Common myeloid progenitor, CD34-positive (primary cell): ENCODE measurements at regions not wholly inside any gene's neighbourhood (a gene's known extent, or its start where the extent isn't known, plus 50 kb on each side); places are given as distances from the start of the nearest gene placed in this dataset.
A peak's percentile ranks its signal among the peaks of the same experiment; 100 is the strongest.
"Not testable (repeated sequence)": the region's sequence is repeated elsewhere in the genome, so short reads cannot be mapped to it uniquely, and the experiment has no call there.

Source experiments
- CTCF ChIA-PET: fragments of 350-600 bp; sonication (Branson Sonifier 250); formaldehyde crosslinking; loops from one replicate; lab custom pipeline; 2021; ENCODE audit warnings: antibody characterized with exemption; lab: Charles Lee
- POLR2A ChIA-PET: fragments of 350-600 bp; sonication (Branson Sonifier 250); formaldehyde crosslinking; loops from one replicate; lab custom pipeline; 2021; ENCODE audit warnings: antibody characterized with exemption; lab: Charles Lee
- DNase-seq, 3 donors: peaks; one replicate each; pipeline versions ENCODE4 v3.0.0 to v3.0.0-alpha.2; 2013
- H3K27ac ChIP-seq, 2 experiments: 1 replicate in 1 of 2; 2 replicates in 1 of 2; pipeline ENCODE4 v1.7.0; 2013; ENCODE audit warnings: inconsistent platforms in 2 of 2, low read length in 2 of 2, mild to moderate bottlenecking in 2 of 2, low read depth in 1 of 2, moderate library complexity in 1 of 2; ENCODE audit not compliant: severe bottlenecking in 2 of 2, insufficient read depth in 1 of 2, poor library complexity in 1 of 2
- H3K27me3 ChIP-seq, 5 experiments: replicated peaks in 2 of 5; 1 replicate in 3 of 5; 2 replicates in 2 of 5; pipeline versions ENCODE4 v1.6.1 to v1.7.0; 2013; ENCODE audit warnings: low read length in 4 of 5, mild to moderate bottlenecking in 2 of 5, moderate library complexity in 2 of 5, inconsistent platforms in 1 of 5; ENCODE audit not compliant: insufficient read depth in 5 of 5, control insufficient read depth in 4 of 5
- H3K36me3 ChIP-seq, 4 experiments: 1 replicate in 2 of 4; 2 replicates in 2 of 4; pipeline versions ENCODE4 v1.6.1 to v1.7.0; 2013; ENCODE audit warnings: low read length in 3 of 4, control low read depth in 1 of 4, mild to moderate bottlenecking in 1 of 4; ENCODE audit not compliant: control insufficient read depth in 4 of 4, insufficient read depth in 4 of 4
- H3K4me1 ChIP-seq, 4 experiments: 1 replicate in 3 of 4; 2 replicates in 1 of 4; pipeline versions ENCODE4 v1.6.1 to v1.7.1; 2013; ENCODE audit warnings: low read length in 3 of 4, mild to moderate bottlenecking in 3 of 4, control low read depth in 1 of 4, inconsistent platforms in 1 of 4, moderate library complexity in 1 of 4; ENCODE audit not compliant: control insufficient read depth in 4 of 4, insufficient read depth in 4 of 4; ENCODE audit errors: control extremely low read depth in 1 of 4
- H3K4me3 ChIP-seq, 7 experiments: 1 replicate in 4 of 7; 2 replicates in 3 of 7; pipeline versions ENCODE4 v1.5.1 to v1.7.0; 2013; ENCODE audit warnings: mild to moderate bottlenecking in 7 of 7, low read length in 6 of 7, moderate library complexity in 6 of 7, inconsistent platforms in 2 of 7, low read depth in 2 of 7, control low read depth in 1 of 7; ENCODE audit not compliant: insufficient read depth in 4 of 7, control insufficient read depth in 1 of 7; ENCODE audit errors: extremely low read depth in 1 of 7
- H3K9me3 ChIP-seq, 5 experiments: 1 replicate in 4 of 5; 2 replicates in 1 of 5; pipeline versions ENCODE4 v1.6.1 to v1.7.1; 2013; ENCODE audit warnings: low read length in 4 of 5, mild to moderate bottlenecking in 2 of 5, inconsistent platforms in 1 of 5, low read depth in 1 of 5, moderate library complexity in 1 of 5; ENCODE audit not compliant: control insufficient read depth in 4 of 5, insufficient read depth in 2 of 5; ENCODE audit errors: control extremely low read depth in 1 of 5
- WGBS: methylation state at CpG from one replicate; pipeline ENCODE4 v1.1.5; 2013; ENCODE audit not compliant: insufficient coverage; 5-methylcytosine and 5-hydroxymethylcytosine counted together

DNA sequence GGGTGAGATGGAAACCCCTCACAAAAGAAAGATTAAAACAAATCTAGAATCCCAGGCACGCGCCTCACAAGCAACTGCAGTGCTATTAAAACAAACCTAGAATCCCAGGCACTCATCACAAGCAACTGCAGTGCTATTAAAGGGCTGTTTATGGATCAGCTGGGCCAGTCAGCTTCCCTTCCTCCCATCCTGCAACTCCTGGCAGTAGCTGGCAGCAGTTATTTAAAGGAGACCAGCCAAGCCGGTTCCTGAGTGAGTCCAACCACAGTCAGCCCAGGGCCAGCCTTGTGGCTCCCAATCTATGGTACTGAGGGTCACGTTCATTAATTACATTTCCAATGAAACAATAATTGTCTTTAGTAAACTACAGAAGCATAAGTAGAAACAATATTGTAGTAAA, 1673.5 kb downstream of the SPATA31A7 start:
- H3K9me3 ChIP-seq, H3K4me3 ChIP-seq, POLR2A ChIA-PET, H3K27ac ChIP-seq, DNase-seq, H3K4me1 ChIP-seq, H3K36me3 ChIP-seq, CTCF ChIA-PET: not testable (repeated sequence)
- 100% methylated on average over 2 of the region's 4 CpGs for WGBS
- peaks cover 0 to 12% (median 0%) of the 10 kb centered on the region in 5 experiments for H3K27me3 ChIP-seq

GRCh38 chr9:62863867-62864266, 1674.0 kb downstream of the SPATA31A7 start:
- 86% methylated on average over 8 of the region's 8 CpGs for WGBS
- H3K27me3 ChIP-seq: peaks cover 0 to 12% (median 0%) of the 10 kb centered on the region in 5 experiments
- H3K4me1 ChIP-seq, DNase-seq, H3K4me3 ChIP-seq, H3K9me3 ChIP-seq, H3K27ac ChIP-seq, POLR2A ChIA-PET, H3K36me3 ChIP-seq, CTCF ChIA-PET: not testable (repeated sequence)

DNA sequence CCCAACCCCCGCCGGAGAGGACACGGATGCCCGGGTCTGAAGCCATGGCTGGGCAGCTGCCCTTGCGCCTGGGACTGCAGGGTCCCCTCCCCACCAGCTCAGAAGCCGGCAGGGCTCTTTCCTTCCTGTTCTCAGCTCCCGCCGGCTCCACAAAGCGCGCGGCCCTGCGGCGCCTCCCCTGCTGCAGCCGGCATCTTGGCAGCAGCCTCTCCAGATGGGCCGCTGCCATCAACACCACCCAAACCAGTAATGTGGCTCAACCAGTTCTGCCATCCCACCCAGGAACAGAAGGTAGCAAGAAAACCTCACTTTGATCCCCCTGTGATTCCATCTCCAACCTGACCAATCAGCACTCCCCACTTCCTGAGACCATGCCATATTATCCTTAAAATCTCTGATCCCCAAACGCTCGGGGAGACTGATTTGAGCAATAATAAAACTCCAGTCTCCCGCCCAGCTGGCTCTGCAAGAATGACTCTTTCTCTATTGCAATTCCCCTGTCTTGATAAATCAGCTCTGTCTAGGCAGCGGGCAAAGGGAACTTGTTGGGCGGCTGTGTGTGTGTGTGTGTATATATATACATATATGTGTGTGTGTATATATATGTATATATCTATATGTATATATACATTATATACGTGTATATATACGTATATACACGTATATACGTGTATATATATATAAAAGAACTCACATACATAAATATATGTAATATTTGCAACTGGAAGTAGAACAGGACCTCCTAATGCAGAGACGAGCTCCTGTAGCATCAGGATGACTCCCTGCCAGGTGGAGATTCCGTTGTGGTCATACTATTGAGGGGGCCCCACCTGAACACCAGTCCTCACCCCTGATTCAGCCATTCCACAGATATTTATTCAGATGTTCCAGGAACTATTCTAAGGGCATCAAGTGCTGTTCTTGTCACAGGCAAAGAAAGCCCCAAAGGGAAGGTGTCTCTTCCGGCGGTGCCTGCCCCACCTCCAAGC, 1674.9 kb downstream of the SPATA31A7 start:
- peaks cover 0 to 12% (median 0%) of the 10 kb centered on the region in 5 experiments for H3K27me3 ChIP-seq
- CTCF ChIA-PET, H3K9me3 ChIP-seq, H3K27ac ChIP-seq, H3K36me3 ChIP-seq, H3K4me1 ChIP-seq: not testable (repeated sequence)
- peak overlapping the region in 4 of 7 experiments; percentile 32 to 65 (median 40) for H3K4me3 ChIP-seq
- POLR2A ChIA-PET: interaction anchor here (0.6 kb wide), 1 partner anchor 10 kb away, joined by 5 read pairs; no protein-coding TSS in a partner anchor
- peak; percentile 20 to 79 (median 48) for DNase-seq
- WGBS: 12% methylated on average over 19 of the region's 28 CpGs

DNA sequence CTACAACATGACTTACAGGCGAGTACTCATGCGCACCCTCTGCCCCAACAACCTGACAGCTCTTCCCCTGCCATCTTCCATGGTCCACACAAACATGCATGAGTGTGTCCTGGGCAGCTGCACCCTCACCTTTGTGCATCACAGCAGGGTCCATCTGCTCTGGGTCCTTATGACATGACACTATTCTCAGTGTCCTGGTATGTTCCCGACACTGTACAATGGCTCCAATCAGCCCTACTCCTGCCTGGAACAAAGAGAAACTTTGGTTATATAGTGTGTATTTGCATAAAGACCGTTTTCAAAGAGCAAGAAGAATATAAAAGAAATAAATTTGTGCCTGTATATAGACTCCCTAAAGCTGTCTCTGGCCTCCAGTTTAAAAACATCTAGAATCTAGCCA, 1679.2 kb downstream of the SPATA31A7 start:
- H3K27ac ChIP-seq, H3K9me3 ChIP-seq, H3K36me3 ChIP-seq, H3K4me3 ChIP-seq, DNase-seq, CTCF ChIA-PET, H3K27me3 ChIP-seq, H3K4me1 ChIP-seq, POLR2A ChIA-PET: not testable (repeated sequence)
- 100% methylated on average over 1 of the region's 4 CpGs for WGBS

DNA sequence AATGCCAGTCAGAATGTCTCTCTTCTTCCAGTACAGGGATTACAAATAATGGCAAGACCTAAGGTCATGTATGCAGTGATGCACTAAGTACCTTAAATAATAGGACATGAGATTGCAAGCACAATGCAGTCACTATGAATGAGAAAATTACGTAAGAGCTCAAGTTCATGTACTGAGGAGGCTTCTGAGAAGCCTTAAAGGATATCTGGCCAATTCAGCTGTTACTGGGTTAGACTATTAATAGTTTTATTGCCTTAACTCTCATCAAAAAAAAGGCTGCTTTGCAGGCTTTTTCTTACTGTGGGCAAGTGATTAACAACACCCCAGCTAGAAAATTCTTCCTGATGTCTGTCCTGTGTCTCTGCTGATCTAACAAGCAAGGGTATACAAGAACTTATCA, 1681.9 kb downstream of the SPATA31A7 start:
- H3K4me3 ChIP-seq, H3K4me1 ChIP-seq, H3K36me3 ChIP-seq, H3K9me3 ChIP-seq, POLR2A ChIA-PET, CTCF ChIA-PET, DNase-seq, H3K27ac ChIP-seq, H3K27me3 ChIP-seq: not testable (repeated sequence)
- 100% methylated on average over 1 of the region's 1 CpG for WGBS

DNA sequence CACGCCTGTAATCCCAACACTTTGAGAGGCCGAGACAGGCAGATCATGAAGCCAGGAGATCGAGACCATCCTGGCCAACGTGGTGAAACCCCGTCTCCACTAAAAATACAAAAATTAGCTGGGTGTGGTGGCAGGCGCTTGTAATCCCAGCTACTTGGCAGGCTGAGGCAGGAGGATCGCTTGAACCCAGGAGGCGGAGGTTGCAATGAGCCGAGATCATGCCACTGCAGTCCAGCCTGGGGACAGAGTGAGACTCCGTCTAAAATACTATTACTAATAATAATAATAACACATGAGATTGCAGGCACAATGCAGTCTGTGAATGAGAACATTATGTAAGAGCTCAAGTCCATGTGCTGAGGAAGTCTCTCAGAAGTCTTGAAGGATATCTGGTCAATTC, 1684.4 kb downstream of the SPATA31A7 start:
- 94% methylated on average over 4 of the region's 10 CpGs for WGBS
- CTCF ChIA-PET, H3K27me3 ChIP-seq, H3K27ac ChIP-seq, H3K4me1 ChIP-seq, H3K36me3 ChIP-seq, H3K9me3 ChIP-seq, H3K4me3 ChIP-seq, DNase-seq: not testable (repeated sequence)
- POLR2A ChIA-PET: interaction anchor here (0.6 kb wide), 1 partner anchor 9 kb away, joined by 5 read pairs; no protein-coding TSS in a partner anchor
